ENCODE measurements at regions not wholly inside any gene's neighbourhood (a gene's known extent, or its start where the extent isn't known, plus 50 kb on each side); places are given as distances from the start of the nearest gene placed in this dataset.
"Not testable (repeated sequence)": the region's sequence is repeated elsewhere in the genome, so short reads cannot be mapped to it uniquely, and the experiment has no call there.

DNA sequence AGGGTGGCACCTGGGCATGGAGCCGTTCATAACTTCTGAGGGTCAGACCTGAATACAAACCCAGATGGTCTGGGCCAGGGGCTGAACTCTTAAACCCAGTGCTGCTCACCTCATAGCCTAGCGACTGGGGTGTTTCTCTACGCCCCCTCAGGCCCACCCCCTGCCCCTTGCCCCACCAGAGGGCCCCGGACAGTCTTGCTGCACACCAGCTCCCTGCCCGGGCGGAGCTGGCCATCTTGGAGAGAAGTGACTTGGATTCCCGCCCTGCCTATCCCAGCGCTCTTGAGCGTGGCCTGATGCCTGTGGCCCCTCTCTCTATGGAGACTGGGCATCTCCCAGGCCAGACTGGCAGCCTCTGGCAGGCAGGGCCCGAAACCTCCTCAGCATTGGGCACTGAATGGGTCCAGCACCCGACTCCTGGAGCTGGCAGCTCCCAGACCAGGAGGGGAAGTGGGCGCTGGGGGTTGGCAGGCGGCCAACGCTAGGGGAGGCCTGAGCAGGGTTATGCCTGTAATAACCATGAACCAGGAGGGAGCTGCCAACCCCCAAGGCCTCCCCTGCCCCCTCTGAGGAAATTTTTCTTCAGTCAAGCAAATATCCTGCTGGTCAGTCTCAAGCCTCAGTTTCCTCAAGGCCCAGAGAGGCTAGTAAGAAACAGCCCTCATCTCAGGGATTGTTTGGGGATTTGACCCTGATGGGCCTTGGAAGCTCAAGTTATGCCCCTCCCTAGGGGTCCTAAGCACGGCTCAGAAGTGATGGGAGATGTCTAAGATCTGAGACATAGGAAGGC, 169.5 kb downstream of the VEGFA start:
- DNase-seq (ENCODE audit: low read depth in 2 of 2, low spot score in 1 of 2), result no peak

DNA sequence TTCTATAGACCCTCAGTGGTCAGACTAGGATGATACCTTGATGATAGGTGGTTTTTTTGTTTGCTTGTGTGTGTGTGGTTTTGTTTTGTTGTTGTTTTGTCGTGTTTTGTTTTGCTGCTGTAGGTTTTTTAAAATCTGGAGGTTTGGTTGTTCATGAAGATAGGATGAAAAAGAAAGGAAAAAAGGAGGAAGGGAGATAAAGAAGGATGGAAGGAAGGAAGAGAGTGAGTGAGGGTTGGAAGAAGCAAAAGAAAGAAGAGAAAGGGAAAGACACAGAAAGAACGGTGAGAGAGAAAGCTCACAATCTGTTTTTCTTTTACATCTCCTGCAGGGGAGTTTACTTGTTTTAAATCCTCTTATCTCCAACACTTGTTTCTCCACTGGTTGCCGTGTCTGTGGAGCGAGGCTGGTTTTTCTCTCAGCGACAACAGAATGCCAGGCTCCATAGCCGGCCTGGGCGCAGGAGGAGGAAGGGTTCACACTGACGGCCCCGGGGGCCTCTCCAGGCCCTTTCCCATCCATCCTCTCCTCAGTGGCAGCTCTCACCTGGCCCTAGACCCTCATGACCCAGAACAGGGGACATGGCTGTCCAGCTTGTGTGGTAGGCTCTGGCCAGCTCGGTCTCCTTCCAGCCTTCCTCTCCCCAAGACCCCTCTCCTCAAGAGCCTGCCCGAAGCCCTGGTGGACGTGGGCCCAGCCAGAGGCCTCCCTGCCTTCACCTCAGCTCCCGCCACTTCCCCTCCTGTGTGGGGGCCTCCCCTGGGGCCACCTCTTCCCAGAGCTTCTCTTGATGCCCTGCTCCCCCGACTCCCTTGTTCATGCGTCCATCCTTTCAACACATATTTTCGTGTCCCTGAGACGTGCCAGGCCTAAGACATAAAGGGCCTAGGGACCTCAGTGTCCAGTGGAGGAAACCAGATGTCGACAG, 168.4 kb downstream of the VEGFA start:
- DNase-seq (ENCODE audit: low read depth in 2 of 2, low spot score in 1 of 2), result no peak

DNA sequence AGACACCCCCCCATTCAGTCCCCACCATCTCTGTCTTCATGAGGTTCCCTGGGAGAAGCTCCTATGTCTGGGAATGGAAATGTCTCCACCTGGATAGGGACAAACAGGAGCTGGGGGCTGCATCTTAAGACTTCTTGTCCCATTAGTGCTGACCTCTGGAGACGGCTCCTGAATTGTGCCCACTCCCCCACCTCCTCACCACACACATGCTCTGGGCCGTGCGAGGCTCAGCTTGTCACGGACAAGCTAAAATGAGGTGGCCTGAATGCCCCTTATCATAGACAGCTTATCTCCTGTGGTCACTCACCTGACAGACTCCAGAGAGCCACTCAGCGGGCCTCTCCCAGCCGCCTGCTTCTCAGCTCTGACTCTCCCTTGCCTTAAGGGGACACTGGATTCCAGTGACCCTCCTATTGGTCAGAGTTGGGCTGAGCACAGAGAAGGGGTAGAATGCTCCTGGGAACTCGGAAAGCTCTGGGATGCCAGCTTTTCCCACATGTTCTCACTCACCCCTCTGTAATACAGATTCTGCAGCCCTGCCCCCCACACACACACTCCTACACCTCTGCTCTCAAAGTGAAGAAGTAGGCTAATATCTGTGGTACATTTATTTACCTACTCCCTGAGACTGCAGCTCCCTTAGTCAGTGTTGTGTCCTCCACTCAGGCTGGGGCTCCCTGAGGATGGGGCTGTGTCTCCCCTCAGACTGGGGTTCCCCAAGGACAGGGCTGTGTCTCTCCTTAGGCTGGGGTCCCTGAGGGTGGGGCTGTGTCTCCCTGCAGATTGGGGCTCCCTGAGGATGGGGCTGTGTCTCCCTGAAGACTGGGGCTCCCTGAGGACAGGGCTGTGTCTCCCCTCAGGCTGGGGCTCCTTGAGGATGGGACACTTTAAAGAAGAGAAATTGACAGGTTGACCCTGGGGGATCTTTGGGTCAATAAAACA, 167.5 kb downstream of the VEGFA start:
- no peak for DNase-seq (ENCODE audit: low read depth in 2 of 2, low spot score in 1 of 2)

DNA sequence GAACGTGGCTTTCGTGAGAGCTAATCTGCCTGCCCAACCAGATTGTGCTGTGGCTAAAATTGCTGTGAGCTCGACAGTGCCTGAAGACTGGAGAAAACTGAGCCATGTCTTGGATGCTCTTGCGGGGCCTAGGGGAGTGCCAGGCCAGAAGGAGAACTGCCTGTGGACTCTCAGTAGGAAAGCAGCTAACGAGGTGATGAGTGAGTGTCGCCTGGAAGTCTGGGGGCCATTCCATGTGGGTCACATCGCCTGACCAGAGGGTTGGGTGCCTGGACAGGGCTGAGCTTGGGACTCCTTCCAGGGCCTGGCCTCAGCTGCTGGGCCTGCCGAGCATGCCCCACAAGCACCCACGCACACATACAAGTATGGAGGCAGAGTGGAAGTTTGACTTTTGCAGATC, 166.5 kb downstream of the VEGFA start:
- DNase-seq (ENCODE audit: low read depth in 2 of 2, low spot score in 1 of 2), result no peak

DNA sequence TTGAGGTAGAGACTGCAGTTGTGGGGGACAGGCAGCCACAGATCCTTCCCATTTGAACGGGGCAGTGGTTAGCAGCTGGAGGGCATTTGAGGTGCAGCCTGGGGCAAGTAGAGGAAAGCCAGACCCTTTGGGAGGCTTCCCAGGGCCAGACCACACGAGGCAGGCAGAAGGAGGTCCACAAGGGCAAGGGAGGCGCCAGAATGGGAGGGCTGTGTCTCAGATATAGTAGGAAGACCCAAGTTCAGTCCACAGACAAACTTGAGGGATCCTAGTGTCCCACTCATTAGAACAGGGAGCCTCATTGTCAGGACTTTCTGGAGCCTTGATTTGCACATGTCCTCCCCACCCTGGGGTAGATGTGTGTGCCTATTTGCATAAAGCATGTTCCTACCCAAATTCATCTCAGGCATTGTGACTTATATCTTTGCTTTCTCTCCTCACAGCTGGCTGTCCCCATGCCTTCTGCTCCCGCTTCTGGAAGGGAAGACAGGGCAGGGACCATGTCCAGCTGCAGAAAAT, 166.0 kb downstream of the VEGFA start:
- no peak for DNase-seq (ENCODE audit: low read depth in 2 of 2, low spot score in 1 of 2)

DNA sequence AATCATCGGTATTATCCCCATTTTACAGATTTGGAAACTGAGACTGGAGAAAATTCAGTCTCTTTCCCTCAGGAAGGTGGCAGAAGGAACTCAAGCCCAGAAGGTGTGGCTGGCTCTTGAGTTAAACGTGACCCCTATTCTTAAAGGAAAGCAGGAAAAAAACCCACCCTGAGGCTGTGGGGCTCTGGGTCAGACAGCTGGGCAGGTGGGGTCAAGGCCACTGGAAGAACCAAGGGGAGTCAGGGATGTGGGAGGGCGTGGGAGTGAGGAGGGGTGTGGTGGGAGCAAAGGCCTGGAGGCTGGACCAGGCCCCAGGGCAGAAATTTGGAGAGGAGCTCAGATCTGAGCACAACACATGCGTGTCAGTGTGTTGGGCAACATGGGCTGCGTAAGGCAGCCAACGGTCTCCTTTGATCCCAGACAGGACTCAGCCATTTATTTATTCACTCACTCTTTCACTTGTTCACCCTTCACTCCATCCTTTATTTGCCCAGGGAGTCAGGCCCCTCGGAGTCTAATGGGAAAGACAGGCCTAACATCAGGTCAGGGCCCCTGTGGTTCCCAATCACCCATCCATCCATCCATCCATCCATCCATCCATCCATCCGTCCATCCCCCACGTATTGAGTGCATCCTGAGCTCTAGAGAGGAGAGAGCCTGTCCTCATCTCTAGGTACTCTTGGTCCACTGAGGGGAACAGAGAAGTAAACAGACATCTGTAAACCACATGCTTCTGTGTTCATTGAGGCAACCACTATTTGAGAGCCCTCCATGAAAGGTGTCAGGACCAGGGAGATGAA, 165.0 kb downstream of the VEGFA start:
- DNase-seq (ENCODE audit: low read depth in 2 of 2, low spot score in 1 of 2), result no peak

DNA sequence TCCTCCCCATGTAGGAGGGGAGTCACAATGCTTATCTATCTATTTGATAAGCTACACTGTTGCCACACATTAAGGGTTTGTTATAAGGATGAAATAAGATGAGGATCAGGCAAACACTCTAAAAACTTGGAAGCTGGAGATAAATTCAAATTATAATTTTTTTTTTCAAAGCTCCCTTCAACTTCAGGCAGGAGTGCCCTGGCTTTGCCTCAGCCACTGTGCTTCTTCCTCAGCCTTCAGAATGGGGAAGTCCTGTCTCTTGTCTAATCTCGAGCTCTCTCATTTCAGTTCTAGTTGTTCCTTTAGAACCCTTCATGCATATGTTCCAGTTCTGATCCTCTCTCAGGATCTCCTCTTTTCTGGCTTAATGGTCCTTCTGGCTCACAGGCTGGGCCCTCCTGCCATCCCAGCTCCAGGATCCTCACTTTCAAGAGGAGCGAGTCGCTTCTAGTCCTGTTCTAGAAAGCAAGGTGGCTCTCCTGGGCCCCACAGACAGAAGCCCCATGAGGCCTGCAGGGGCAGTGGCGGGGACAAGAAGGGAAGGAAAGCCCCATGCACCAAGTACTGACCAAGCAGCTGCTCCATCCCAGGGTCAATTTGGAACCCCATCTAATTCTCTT, 164.3 kb downstream of the VEGFA start:
- DNase-seq (ENCODE audit: low read depth in 2 of 2, low spot score in 1 of 2), result no peak

DNA sequence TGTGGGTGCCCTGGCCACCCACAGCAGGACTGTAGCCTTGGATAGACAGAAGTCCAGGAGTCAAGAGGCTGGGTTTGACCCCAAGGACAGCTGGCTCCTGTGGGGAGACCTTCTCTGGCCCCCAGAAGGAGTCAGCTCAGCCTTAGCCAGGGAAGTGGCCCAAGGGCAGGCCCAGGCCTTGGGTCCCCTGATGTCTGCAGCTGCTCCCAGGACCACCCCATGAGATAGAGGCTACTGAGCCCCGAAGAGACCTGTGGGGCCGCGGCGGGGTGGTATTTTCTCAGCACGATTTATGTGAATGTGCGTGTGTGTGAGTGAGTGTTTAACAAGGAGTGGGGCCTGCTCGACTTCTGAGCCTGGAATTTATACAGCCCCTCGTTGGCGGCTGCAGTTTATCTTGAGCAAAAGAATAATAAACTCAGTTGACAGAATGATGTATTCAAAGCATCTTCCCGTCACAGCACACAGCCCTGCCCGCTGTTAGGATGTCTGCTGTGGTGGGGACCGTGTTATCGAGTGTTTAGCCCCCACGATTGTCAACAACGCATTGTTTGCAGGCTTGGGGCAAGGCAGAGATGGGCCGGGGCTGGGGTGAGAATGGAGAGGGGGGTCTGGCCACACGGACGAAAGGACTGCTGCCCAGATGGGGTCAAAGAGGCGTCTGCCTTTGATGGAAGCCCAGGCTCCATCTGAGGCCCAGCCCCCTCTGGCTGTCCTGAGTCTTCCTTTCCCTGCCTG, 163.3 kb downstream of the VEGFA start:
- no peak for DNase-seq (ENCODE audit: low read depth in 2 of 2, low spot score in 1 of 2)

DNA sequence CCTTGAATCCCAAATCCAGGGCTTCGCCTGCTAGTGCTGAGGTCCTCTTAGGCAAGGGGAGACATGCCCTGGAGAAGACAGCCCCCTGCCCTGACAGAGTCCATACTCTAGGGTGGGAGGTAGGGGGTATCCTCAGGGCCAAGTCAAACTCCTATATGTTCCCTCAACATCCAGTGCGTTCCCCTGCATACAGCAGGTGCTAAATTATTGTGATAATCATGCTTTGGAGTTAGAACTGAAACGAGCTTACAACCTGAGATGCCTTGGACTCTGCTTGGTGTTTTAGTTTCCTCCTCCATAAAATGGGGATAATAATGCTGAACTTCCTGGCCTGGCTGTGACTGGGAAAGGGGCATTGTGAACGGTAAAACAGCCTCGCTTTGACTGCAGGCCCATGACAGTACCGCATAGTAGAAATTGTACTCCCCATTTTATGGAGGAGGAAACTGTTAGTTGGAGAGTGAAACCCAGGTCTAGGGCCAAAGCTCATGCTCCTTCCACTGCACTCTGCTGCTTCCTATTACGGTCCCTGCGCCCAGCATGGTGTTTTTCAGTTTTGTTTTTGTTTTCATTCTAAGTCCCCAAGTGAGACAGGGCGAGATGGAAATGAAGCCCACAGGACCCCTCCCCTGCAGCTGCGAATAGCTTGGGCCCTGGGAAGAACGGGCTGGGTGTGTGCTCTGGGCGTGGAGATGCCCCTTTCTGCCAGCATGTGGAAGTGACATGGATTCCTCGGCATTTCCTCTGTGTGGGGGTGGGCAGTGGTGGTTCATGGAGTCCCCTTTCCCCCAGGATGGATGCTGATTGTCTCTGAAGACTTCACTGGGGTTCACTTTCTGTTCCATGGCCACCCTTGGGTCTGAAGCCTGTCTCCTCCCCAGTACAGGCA, 162.5 kb downstream of the VEGFA start:
- no peak for DNase-seq (ENCODE audit: low read depth in 2 of 2, low spot score in 1 of 2)

DNA sequence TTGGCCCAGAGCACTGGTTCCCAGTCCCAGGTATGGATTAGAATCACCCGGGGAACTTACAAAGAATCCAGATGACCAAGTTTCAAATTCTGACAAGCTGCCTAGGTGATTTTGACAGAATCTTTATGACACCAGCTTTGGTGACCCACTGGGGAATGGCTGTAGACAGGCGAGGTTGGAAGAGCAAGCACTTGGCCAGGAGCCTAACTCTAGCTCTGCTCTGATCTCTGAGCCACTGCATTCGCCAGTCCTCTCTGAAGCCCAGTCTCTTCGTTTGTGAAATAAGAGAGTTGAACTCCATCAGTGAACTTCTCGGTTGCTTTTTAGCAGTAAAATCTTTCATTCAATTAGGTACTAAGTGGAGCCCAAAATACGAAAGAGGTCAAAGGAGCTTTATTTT, 161.2 kb downstream of the VEGFA start:
- DNase-seq (ENCODE audit: low read depth in 2 of 2, low spot score in 1 of 2), result no peak

DNA sequence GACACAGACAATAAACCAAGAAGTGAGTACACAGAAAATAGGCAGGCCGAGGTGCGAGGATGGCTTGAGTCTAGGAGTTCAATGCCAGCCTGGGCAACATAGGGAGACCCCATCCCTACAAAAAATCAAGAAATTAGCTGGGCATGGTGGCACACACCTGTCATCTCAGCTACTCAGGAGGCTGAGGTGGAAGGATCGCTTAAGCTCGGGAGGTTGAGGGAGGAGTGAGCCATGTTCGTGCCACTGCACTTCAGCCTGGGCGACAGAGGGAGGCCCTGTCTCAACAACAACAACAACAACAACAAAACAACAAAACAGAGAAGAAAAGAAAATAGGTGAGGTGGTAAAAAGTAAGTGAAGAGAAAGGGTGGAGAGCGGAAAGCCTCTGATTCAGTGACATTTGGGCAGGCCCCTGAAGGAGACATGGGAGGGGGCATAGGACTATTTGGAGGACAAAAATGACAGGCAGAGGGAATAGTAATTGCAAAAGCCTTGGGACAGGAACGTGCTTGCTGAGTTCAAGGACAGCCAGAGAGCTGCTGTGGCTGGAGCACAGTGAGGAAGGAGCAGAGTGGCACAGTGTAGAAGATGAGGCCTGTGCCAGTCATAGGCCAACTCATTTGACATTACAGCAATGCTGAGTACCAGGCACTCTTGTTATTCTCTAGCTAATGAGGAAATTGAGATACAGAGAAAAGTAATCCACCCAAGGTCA, 160.6 kb downstream of the VEGFA start:
- DNase-seq (ENCODE audit: low read depth in 2 of 2, low spot score in 1 of 2), result no peak

DNA sequence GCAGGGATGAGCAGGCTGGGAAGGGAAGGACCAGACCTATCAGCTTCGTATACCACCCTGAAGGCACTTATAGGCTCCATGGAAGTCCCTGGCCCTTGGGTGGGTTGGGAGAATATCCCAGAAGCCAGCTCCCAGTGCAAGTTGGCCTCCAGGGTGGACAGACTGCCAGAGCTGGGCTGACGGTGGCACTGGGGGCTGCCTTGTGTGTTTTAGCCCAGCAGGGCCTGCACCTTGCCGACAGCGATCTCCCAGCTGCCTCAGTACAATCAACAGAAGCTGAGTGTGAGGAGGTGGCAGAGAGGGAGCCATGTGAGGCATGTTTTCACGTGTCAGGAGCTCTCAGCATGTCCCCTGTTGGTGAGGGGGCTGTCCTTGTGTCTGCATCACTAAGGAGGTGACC, 159.5 kb downstream of the VEGFA start:
- DNase-seq (ENCODE audit: low read depth in 2 of 2, low spot score in 1 of 2), result no peak

DNA sequence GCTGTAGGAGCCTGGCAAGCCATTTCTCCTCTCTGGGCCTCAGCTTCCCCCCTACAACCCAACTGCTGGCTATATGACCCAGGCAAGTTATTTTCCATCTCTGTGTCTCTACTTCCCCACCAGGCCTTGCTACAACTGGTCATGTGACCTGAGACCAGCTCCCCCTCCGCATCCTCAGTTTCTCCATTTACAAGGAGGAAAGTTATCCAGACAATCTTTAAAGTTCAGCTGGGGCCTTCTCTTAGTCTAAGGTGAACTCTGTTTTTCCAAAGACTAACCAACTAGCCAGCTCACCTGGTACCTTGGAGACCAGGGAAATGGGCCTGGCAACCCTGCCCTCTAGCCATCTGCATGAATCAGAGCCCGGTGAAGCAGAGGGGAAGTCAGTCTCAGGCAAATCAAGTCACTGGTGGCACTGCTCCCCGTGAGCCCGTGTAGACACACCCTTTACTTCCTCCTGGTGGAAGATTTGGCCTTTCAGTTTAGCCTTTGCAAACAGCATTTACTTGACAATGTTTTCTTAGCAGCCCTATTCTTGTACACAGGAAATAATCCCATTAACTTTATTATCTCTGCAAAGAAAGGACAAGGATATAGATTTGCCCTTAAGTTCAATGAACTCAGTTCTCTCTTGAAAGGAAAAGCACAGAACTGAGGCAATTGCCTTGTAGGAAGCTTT, 157.7 kb downstream of the VEGFA start:
- DNase-seq (ENCODE audit: low read depth in 2 of 2, low spot score in 1 of 2), result no peak

DNA sequence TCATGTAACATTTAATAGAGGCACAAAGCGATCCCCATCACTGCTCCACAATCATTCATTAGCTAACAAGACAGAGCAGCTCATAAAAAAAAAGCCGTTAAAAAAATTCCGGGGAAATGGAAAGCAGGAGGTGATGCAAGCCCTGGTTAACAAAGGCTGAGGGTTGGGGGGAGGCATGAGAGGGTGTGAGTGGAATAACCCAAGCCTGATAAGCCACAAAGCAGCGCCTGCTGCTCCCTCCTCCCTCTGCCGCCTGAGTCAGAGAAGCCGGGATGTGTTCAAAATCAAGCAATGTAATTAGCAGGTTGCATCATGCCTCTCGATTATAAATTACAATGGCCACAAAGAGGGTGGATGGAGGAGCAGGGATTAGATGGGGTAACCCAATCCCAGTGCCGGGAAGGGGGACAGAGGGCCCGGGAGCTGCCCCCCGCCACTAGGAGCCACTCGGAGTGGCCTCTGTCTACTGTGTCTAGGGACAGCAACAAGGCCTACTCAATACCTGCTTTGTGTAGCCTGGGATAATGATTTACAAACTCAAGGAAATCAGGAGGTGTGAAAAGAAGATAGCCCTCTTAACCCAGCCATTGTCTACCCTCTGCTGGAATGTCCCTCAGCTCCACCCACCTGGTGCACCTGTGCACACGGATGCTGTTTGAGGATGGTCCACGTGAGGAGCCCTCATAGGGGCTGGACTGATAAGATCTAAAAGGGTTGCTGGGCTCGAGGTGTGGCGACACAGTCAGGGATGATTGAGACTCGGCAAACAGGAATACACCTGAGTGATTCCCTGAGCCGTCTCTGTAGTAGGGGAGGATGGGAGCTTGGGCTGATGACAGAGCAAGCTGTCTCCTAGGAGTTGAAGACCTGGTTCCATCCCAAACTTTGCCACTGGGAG, 156.9 kb downstream of the VEGFA start:
- no peak for DNase-seq (ENCODE audit: low read depth in 2 of 2, low spot score in 1 of 2)

DNA sequence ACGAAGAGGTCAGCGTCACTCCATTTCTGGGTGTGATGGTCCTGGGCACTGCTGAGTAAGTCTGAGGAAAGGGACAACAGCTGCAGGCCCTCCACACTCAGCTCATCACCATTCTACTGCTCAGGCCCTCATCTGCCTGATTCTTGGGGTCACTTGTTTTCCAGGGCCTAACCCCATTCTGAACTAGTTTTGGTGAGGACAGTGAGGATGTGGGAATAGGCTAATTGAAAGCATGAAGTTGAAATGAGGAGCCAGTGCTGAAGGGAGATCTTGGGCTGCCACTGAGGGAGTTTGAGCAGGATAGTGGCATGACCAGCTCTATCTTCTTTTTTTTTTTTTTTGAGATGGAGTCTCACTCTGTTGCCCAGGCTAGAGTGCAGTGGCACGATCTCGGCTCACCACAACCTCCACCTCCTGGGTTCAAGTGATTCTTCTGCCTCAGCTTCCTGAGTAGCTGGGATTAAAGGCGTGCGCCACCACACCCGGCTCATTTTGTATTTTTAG, 155.7 kb downstream of the VEGFA start:
- not testable (repeated sequence) for DNase-seq (ENCODE audit: low read depth in 2 of 2, low spot score in 1 of 2)
